Suprapubic skin (tissue), 3 donors: ENCODE measurements at regions not wholly inside any gene's neighbourhood (a gene's known extent, or its start where the extent isn't known, plus 50 kb on each side); places are given as distances from the start of the nearest gene placed in this dataset.

Experiments used
- CTCF ChIP-seq, 2 donors: fragments of 200-600 bp in 1 of 2; fragments of 450-650 bp in 1 of 2; sonication (generic) in 1 of 2; IDR thresholded peaks; one replicate each; pipeline ENCODE4 v1.5.1; 2016 to 2019; ENCODE audit warnings: antibody characterized with exemption in 2 of 2, mild to moderate bottlenecking in 1 of 2, moderate library complexity in 1 of 2
- POLR2A ChIP-seq, 2 donors: fragments of 450-650 bp; IDR thresholded peaks; one replicate each; pipeline ENCODE4 v1.6.1; 2017; ENCODE audit warnings: antibody characterized with exemption in 2 of 2, mild to moderate bottlenecking in 2 of 2, moderate library complexity in 2 of 2

GRCh38 chr7:10798044-10798443, 175.6 kb upstream of the PHF14 start:
- TF ChIP-seq POLR2A (IDR thresholded peaks at IDR 0.05) (no peak), CTCF (IDR thresholded peaks at IDR 0.05) (no peak)
